A673 (cell line): ENCODE measurements at regions not wholly inside any gene's neighbourhood (a gene's known extent, or its start where the extent isn't known, plus 50 kb on each side); places are given as distances from the start of the nearest gene placed in this dataset.

Experiments used
- BruUV-seq: library from RNA; stranded (reverse); fragments of 400-500 nt; replicated peaks from 2 replicates; lab custom pipeline; 2021; lab: Mats Ljungman, UMichigan
- CTCF ChIA-PET: fragments of 300-600 bp; sonication (Branson Sonifier 250); formaldehyde crosslinking; loops from one replicate; lab custom pipeline; 2022; ENCODE audit warnings: antibody characterized with exemption; lab: Charles Lee
- POLR2A ChIA-PET: fragments of 300-600 bp; sonication (Branson Sonifier 250); formaldehyde crosslinking; loops from one replicate; lab custom pipeline; 2022; ENCODE audit warnings: antibody characterized with exemption; ENCODE audit not compliant: low non-redundant PET; lab: Charles Lee
- DNase-seq: peaks from one replicate; pipeline ENCODE4 v3.0.0-alpha.2; 2015; ENCODE audit warnings: low spot score
- H3K27ac ChIP-seq: fragments of 200-600 bp; sonication (generic); 2 replicates; pipeline ENCODE4 v1.5.1; 2016; ENCODE audit warnings: mixed run types, low read depth, mild to moderate bottlenecking, mixed read lengths, antibody characterized with exemption, low read length; ENCODE audit not compliant: poor library complexity, severe bottlenecking
- H3K27me3 ChIP-seq: fragments of 200-600 bp; sonication (generic); replicated peaks from 2 replicates; pipeline ENCODE4 v1.6.1; 2017; ENCODE audit warnings: mixed run types, low read depth, mild to moderate bottlenecking, mixed read lengths, antibody characterized with exemption, low read length; ENCODE audit not compliant: insufficient read depth, poor library complexity
- H3K36me3 ChIP-seq: fragments of 200-600 bp; sonication (generic); 2 replicates; pipeline ENCODE4 v1.6.1; 2016; ENCODE audit warnings: mixed run types, mild to moderate bottlenecking, mixed read lengths, antibody characterized with exemption, low read length; ENCODE audit not compliant: insufficient read depth, poor library complexity, severe bottlenecking
- H3K4me1 ChIP-seq: fragments of 200-600 bp; sonication (generic); 2 replicates; pipeline ENCODE4 v1.6.1; 2017; ENCODE audit warnings: mixed run types, mild to moderate bottlenecking, mixed read lengths, antibody characterized with exemption, low read length; ENCODE audit not compliant: insufficient read depth, poor library complexity, severe bottlenecking
- H3K4me3 ChIP-seq: fragments of 200-600 bp; sonication (generic); 2 replicates; pipeline ENCODE4 v1.5.1; 2016; ENCODE audit warnings: low read depth, mixed run types, mild to moderate bottlenecking, mixed read lengths, low read length; ENCODE audit not compliant: poor library complexity, severe bottlenecking
- H3K9me3 ChIP-seq: fragments of 200-600 bp; sonication (generic); 2 replicates; pipeline ENCODE4 v1.6.1; 2016; ENCODE audit warnings: mixed run types, low read depth, mild to moderate bottlenecking, mixed read lengths, antibody characterized with exemption, low read length; ENCODE audit not compliant: poor library complexity, severe bottlenecking
- CTCF ChIP-seq: fragments of 300-800, 200-600 bp; sonication (generic); conservative IDR thresholded peaks from 2 replicates; pipeline ENCODE4 v1.5.1; 2017; ENCODE audit warnings: low read depth, mild to moderate bottlenecking, antibody characterized with exemption, low read length, moderate library complexity, mixed read lengths
- EZH2 ChIP-seq: fragments of 200-600 bp; sonication (generic); IDR thresholded peaks from 2 replicates; pipeline ENCODE4 v1.6.1; 2017; ENCODE audit warnings: borderline replicate concordance, low read depth, mild to moderate bottlenecking, mixed read lengths, antibody characterized with exemption, low read length; ENCODE audit not compliant: poor library complexity, severe bottlenecking
- intact Hi-C: fragments of 100-400 bp; cut with micrococcal nuclease; formaldehyde crosslinking; loops from one replicate; pipeline ENCODE4 v1.10.0; 2022; ENCODE audit not compliant: unreplicated experiment

GRCh38 chr3:117809186-117810081 lies 1099.9 kb downstream of the TUSC7 start:
- no TSS peak for BruUV-seq
- ChIA-PET POLR2A (no interaction called here), CTCF (no interaction called here)
- Histone ChIP-seq H3K27me3 (no peaks in the 10 kb centered on the region), H3K4me1 (no peaks in the 10 kb centered on the region), H3K4me3 (no peak overlapping the region), H3K27ac (no peak overlapping the region), H3K36me3 (no peaks in the 10 kb centered on the region), H3K9me3 (no peaks in the 10 kb centered on the region)
- no peak for TF ChIP-seq CTCF
- no peak for TF ChIP-seq EZH2
- intact Hi-C loops = no loop called here
- no peak for DNase-seq

GRCh38 chr3:117811786-117812185 lies 1102.2 kb downstream of the TUSC7 start:
- POLR2A ChIA-PET = no interaction called here
- TF ChIP-seq EZH2 (no peak), CTCF (no peak)
- CTCF ChIA-PET = no interaction called here
- Histone ChIP-seq H3K9me3 (no peaks in the 10 kb centered on the region), H3K4me1 (no peaks in the 10 kb centered on the region), H3K27ac (no peak overlapping the region), H3K36me3 (no peaks in the 10 kb centered on the region), H3K4me3 (no peak overlapping the region), H3K27me3 (no peaks in the 10 kb centered on the region)
- no peak for DNase-seq
- no TSS peak for BruUV-seq
- intact Hi-C loops = no loop called here

GRCh38 chr3:117814975-117815374 lies 1105.4 kb downstream of the TUSC7 start:
- Histone ChIP-seq H3K36me3 (no peaks in the 10 kb centered on the region), H3K27me3 (no peaks in the 10 kb centered on the region), H3K4me1 (no peaks in the 10 kb centered on the region), H3K4me3 (no peak overlapping the region), H3K9me3 (no peaks in the 10 kb centered on the region), H3K27ac (no peak overlapping the region)
- intact Hi-C loops = no loop called here
- DNase-seq = no peak
- ChIA-PET POLR2A (no interaction called here), CTCF (no interaction called here)
- TF ChIP-seq CTCF = no peak
- TF ChIP-seq EZH2 = no peak
- no TSS peak for BruUV-seq
